ENCODE measurements at regions not wholly inside any gene's neighbourhood (a gene's known extent, or its start where the extent isn't known, plus 50 kb on each side); places are given as distances from the start of the nearest gene placed in this dataset.

DNA sequence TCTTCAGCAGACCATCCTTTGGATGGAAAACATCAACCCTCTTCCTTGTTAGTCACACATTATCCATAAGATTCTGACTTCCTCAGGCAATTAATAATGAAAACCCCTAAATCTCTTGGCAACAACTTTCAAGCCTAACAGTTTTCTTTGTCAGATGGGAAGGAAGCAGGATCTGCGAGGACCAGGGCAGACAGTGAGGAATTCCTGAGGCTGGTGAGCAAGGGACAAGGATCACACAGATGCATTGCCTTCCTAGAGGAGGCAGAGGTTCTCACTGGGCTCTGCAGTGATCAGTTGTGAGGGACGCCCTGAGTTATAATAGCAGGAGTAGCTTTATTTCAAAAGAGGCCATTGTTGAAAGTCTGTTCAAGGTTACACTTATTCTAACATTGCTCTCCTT lies 195.4 kb downstream of the SLIT2 start:
- DNase-seq (ENCODE audit: low read depth in 2 of 2) = no peak

DNA sequence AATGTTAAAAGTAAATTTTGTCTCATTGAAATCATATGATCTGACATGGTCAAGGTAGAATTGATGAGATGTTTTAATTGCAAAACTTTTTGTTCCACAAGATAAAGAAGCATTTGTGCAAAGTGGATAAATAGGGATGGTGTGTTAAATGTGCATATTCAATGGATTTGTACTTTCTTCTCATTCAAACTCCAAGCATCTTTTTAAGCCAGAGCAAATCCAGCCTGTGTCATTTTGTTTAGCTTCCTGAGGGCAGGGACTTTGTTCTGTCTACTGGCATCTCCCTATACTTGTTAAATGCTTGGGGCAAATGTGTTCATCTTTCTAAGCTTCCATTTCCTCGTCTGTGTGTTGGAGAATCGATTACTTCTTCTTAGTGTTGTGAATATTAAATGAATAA lies 200.3 kb downstream of the SLIT2 start:
- no peak for DNase-seq (ENCODE audit: low read depth in 2 of 2)

DNA sequence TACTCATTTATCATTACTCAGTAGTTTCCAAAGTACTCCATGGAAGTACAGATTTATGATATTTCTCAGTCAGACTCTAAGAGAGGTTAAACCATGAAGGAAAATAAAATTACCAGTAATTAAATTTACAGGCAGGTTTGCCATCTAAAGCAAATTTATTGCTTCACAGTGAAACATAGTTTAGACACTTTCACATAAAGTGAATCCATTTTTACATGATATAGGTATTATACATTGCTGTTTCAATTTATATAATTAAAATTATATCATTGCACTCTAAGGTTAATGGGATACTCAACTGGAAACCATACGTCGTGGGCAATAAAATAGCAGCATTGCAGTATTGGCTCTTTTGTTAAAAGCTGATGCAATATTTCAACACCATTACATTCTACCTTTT lies 202.8 kb downstream of the SLIT2 start:
- no peak for DNase-seq (ENCODE audit: low read depth in 2 of 2)

DNA sequence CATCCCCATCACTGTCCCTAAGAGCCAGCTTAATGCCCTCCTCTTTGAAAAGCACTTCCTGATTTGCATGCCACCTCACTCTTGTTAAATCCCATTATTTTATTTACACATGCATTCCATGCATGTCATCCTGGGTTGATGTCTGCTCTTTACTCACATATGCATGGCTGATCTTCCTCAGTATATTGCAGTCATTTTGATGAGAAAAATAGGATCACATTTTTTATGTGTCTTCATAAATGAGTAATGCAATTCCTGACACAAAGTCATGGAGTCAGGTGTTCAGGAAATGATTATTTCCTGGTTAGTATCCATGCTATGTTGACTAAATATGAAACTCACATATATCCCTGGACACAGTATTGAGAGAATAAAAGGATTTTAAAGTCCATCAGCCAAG lies 204.7 kb downstream of the SLIT2 start:
- DNase-seq (ENCODE audit: low read depth in 2 of 2) = no peak

DNA sequence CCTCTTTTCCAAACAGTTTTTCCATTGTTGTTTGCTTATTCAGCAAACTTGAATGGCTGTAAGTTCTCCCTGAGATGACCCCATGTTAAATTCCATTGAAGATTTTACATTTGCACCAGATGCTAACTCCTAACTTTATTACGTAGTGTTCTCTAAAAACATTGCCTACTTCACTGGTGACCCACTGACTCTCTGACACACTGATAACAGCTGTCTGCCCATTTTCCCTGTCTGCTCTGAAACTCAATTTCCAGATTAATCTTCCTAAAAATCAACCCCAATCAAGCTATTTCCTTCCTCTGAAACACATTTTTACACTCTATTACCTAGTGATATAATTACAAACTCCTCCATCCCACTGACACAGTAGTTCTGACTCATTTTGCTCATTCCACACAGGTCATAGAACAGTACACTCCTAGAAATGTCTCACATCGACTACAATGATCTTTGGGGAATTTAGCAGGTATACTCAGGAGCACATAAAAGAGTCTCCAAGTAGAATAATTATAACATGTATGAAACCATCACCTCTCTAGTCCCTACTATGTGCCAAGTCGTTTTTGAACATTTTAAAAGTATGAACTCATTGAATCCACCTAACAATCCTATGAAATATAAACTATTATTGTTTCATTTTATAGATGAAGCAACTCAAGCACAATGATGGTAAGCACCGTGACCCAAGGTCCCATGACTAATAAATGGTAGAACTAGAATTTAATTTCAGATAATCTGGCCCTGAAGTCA lies 210.9 kb downstream of the SLIT2 start:
- no peak for DNase-seq (ENCODE audit: low read depth in 2 of 2)

DNA sequence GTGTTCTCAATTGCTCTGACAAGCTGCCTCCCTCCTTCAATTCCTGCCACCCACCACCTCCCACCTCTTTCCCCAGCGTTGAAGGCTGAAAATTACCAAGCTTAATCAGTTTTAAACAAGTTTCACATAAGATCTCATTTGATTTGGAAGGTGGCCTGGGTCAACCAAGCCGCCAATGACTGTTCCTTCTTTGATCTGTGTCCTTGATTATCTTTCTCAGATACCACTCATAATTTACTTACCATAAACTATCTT lies 211.4 kb downstream of the SLIT2 start:
- DNase-seq (ENCODE audit: low read depth in 2 of 2) = no peak

DNA sequence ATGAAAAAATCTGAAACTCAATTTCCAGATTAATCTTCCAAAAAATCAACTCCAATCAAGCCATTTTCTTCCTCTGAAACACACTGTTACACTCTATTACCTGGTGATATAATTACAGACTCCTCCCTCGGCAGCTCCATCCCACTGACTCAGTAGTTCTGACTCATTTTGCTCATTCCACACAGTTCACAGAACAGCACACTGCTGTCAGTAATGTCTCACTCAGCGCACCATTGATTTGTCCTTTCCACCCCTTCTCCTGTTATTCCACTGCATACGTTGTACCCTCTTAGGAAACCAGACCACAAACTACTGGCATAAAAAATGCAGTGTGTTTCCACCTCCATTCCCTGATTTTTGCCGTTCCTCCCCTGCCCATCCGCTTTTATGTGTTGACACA lies 212.7 kb downstream of the SLIT2 start:
- no peak for DNase-seq (ENCODE audit: low read depth in 2 of 2)

DNA sequence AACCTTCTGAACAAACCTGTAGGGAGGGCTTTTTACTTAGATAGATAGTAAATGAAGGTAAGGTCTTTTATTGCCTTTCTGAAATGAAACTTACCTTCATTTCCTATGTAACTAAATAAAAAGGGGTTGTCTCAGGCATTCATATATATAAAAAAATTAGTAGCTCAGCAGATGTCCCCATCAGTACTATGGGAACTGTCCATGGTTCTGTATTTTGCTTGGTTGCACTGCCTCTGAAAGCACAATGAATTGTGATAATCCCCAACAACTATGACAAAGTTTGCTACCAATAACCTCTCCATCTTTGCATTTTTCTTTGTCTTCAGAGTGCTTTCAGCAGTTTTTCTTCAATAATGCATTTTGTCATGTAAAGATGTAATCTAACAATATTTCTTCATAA lies 222.4 kb downstream of the SLIT2 start:
- DNase-seq (ENCODE audit: low read depth in 2 of 2) = no peak

DNA sequence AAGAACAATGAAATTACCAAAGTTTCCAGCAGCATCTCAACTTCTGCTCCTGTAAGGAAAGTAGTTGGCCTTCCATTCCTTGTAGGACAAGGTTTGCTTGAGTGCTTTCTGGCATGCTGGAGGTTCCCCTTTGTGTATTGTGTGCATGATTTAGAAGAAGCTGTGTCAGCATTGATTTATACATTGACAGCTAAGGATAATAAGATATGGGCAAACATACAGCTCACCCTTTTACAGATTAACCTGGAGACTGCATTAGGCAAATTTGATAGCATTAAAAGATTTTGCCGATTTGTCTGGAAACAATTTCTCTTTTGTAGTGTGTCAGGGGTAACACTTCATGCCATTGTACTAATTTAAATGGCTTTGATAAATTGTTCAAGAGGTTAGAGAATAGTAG lies 221.8 kb upstream of the PACRGL start:
- DNase-seq (ENCODE audit: low read depth in 2 of 2) = no peak

DNA sequence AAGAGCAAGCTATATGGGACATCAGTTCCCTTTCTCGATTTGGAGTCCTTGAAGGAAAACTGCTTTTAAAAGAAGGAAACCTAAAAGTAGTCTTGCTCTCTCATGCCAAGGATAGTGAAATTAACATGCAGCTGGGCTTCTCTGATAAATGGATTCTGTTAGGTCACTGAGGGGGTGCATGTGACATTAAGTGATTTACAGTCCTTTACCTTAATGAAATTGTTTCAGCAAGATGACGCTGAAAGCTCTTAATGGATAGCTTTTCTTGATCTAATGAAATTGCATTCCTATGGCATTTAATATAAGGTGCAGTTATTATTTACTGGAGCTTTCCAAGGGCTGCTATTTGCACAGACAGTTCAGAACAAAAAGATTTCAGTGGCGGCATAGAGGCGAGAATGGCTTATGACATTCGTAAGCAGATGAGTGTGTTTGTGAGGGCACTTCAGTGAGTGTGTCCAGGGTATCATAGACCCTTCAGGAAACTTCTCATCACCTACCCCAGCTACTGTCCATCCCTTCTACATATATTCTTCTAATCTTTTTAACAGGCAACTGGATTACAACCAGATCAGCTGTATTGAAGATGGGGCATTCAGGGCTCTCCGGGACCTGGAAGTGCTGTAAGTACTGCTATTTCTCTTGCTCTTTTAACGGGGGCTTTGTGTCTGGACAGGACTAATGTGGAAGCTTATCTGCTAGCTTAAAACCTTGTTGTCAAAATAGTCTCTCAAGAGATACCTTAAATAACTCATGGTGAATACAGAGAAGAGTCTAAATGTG lies 219.9 kb upstream of the PACRGL start:
- no peak for DNase-seq (ENCODE audit: low read depth in 2 of 2)

DNA sequence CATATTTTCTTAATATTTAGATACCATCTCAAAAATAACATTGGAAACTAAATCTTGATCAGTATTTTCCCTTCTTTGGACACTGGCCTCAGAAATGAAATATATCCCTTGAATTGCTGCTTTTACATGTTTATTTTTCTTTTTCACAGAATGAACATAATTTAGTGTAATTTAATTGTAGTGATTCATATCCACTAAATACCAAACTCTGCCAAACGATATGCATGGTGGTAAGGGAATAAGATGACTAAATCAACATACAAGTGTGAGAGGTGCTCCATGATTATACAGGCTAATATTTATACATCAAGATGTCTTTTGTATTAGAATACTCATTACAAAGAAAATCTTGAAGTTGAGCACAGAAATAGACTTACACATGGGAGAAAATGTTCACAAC lies 216.8 kb upstream of the PACRGL start:
- no peak for DNase-seq (ENCODE audit: low read depth in 2 of 2)

DNA sequence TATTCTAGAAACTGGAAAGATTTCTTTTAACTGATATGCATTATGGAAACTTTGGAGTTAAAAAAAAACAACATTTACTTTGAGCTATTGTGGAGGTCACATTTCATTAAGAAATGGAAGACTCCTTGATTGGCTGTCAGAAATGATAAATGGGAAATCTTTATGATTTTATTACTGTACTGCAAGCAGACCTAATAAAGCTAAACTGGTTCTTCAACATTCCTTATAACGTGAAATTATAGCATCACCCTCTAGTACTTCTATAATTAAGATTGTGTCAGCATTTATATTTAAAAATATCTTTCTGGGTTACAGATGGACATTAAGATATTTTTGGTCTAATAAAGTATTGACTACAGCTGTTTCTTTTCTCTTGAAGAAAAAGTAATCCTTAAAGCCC lies 213.8 kb upstream of the PACRGL start:
- no peak for DNase-seq (ENCODE audit: low read depth in 2 of 2)

DNA sequence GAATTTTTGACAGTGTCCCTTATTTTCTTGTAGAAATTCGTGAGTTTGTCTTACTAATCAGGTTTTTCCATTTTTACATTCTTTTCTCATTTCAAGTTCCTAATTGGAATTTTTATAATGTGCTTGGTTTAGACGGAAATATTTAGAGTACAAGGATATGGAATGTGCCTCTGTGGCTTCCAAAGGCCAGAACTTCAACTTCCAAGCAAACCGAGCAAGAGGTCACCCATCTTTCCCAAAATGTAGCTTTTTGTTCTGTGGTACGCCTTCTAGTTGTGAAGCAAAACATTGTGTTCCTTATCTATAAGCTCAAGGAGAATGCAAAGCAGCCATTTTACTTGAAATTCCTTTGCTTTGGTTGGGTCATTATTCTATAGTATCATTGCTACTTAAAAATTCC lies 212.8 kb upstream of the PACRGL start:
- DNase-seq (ENCODE audit: low read depth in 2 of 2) = no peak

DNA sequence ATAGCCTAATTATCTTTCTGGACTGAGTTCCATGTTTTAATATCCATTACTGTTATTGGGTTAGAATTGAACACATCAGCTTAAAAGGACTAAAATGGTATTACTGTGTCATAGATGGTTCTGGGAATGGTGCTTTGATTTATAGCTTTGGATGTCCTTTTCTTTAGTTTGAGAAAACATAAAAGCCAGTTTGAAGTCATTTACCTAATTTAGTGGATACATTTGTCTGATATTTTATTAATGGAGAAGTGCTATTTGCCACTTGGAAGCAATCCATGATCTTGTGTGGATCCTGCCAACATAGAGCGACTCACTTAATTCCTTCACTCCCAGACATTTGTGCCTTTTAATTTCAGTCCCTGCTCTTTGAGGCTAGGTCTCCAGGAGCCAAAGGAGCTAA lies 212.4 kb upstream of the PACRGL start:
- no peak for DNase-seq (ENCODE audit: low read depth in 2 of 2)

DNA sequence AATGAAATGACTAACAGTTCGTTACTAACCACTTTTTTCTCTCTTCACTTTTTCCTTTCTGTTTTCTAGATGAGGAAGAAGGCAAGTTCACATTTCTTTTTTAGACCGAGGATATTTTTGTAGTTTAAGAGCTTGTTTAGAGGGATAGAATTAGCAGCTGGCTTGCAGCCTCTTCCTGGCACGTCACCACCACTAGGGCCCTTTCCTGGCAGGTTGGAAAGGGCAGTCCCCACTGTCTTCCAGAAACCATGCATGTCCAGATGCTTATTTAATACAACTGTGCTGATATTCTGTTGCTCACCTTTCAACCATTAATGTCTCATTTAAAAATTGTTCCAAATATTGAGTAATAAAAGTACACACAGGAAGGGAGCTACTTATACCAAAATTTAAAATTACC lies 209.5 kb upstream of the PACRGL start:
- no peak for DNase-seq (ENCODE audit: low read depth in 2 of 2)

DNA sequence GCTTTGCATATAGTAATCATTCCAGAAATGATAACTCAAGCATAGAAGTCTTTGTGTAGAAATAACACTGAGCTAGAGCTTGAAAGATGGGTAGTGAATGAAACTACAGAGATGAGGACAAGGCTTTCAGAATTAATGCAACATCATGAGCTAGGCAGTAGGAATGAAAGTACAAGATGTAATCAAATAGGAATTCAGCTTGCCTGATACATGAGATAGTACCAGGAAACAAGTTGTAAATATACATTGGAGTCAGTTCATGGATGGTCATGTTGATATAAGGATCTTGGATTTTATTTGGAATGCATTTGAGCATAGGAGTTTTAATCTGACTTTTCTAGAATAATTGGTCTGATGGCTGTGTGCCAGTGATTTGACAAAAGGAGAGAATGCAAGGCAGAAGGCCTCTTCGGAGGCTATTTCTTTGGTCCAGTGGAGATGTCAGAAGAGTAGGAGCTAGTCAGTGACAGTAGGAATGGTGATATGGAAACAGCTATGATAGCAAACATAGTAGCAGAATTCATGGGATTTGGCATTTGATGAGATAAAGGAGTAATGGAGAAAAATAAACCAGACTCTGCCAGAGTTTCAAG lies 206.4 kb upstream of the PACRGL start:
- peak; percentile 52 to 55 for DNase-seq (ENCODE audit: low read depth in 2 of 2)

DNA sequence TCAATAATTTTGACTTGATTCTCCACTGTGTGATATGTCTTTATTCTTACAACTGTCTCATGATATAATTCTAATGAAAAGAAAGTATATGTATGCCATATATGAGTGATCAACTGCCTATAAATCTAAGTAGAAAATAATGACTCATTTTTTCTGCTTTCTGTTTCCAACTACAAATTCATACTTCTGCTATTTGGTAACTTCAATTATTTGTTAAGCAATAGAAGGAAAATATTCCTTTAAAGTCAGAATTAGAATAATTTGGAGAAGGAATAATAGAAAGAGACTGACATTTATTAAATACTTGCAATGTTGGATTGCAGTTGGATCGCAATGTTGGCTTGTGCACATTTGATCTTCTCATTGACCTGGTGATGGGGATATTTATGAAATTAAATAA lies 204.2 kb upstream of the PACRGL start:
- DNase-seq (ENCODE audit: low read depth in 2 of 2) = no peak

DNA sequence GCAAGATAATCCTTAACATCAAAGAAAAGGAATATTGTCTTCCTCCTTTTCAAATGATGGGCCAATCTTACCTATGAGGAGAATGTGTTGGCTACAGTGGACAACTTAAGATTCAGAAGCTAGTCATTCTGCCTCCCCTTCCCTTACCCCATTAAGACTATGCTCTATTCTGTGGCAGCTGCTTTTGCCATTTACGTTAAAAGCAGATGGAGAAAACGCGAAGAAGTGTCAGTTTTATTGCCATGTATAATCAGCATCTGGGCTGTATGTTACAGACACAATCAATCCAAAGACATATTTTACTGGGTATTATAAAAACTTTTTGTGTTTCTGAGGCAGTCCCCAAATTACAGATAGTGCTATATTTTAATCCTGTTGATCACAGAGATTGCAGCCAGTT lies 196.1 kb upstream of the PACRGL start:
- no peak for DNase-seq (ENCODE audit: low read depth in 2 of 2)

DNA sequence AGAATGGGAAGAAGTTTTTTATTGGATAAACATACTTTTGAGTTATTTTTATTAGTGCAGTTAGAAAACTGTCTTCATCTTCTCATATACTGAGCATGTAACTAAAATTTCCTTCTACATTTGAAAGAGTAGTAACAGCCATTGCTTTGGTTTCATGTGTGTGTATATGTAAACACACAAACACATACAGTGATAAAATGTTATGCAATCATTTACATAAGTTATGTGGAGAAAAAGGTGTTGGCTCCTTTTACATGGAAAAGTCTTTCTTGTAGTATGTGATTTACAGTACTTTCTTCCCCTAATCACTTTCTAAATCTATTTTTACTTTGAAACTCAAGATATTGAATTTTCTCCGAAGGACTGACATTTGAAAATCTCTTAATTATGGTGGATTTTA lies 194.3 kb upstream of the PACRGL start:
- DNase-seq (ENCODE audit: low read depth in 2 of 2) = no peak

DNA sequence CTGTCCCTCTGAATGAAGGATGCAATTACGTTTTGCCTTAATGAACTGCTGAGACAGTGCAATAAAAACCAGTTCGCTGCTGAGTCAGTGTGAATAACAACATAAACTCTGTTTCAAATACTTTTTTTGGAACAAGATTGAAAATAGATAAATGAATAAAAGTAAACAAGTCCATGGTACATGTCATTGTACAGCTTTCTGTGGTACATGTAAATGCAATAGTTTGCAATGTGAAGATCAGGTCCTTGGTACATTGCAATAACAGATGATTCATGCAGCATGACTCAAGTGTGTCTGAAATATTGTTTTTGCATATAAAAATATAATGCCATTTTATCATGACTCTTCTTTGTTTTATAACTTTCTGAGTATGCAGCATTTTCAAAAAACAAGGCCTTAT lies 193.4 kb upstream of the PACRGL start:
- peak; percentile 49 to 57 for DNase-seq (ENCODE audit: low read depth in 2 of 2)

DNA sequence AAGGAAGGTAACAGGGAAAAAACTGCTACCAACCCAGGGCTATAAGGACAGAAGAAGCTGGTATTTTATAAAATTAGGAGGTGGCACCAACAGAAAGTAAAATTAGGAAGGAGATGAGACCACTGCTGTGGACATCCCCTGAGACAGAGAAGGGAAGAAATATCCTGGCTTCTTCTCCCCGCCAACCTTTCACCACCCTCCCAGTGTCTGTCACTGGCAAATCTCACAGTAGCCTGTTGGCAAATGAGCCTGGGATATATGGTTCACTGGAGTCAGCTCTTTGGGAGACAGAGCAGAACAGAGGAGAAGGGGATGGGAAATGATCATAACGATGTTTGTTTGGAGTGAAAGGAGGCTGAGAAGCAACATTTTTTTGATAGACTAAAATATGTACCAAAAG lies 190.9 kb upstream of the PACRGL start:
- no peak for DNase-seq (ENCODE audit: low read depth in 2 of 2)

DNA sequence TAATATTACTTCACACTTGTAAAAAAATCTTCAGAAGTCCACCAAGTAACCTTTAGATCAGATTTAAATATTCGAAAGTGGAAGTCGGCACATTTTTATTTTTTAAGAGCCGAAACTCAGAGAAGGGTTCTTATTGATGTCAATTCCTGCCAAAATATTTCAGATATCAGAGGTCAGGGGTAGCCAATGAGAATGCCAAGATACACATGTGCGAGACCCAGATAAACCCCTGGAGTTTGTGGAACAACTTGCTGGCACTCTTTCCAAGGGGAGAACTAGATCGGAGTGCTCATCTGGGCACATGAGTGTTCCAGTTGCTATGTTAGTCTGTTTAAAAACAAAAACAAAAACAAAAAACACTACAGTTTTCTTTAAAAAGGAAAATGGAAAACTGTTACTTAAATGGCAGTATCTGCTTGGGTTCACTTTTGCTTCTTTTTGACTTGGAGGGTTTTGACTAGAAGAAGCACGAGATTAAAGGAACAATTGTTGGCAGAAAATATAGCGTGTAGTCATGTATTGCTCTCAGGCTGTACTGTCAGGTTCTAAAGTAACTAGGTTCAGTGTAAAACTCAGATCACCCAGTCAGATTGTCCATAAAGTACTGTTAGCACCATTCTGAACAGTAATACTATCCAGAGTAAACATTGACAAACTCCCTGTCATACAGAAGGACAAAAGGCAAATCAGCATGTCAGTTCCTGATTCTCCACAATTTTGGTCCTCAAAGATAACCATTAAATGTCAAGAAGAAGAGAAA lies 188.0 kb upstream of the PACRGL start:
- DNase-seq (ENCODE audit: low read depth in 2 of 2) = no peak

DNA sequence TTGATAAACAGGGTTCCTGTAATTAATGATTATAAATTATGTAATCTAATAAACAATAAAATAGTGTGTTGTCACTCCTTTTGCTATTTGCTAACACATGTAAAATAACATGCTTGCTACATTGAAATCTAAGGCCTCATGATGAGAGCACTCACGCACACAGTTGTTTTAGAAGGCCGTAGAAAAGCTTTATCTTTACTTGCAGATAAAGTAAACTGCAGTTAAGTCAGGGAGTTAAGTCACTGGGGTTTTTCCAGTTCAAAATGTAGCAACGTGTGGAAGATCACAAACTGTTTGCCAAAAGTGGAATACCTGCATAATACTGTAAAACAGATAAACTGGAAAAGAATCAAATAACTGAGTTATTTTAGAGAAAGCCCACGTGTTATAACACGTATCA lies 187.3 kb upstream of the PACRGL start:
- DNase-seq (ENCODE audit: low read depth in 2 of 2) = no peak

All from fibroblast of skin of left quadriceps (primary cell).